Urinary bladder (tissue), 3 donors: ENCODE measurements at regions not wholly inside any gene's neighbourhood (a gene's known extent, or its start where the extent isn't known, plus 50 kb on each side); places are given as distances from the start of the nearest gene placed in this dataset.

Source experiments
- DNase-seq: peaks from one replicate; pipeline ENCODE4 v3.0.0-alpha.2; 2015; ENCODE audit errors: extremely low spot score
- H3K27ac ChIP-seq: one replicate; pipeline ENCODE4 v1.5.1; 2013; ENCODE audit warnings: low read depth, mild to moderate bottlenecking, moderate library complexity
- H3K36me3 ChIP-seq: one replicate; pipeline ENCODE4 v1.6.1; 2013; ENCODE audit warnings: mild to moderate bottlenecking, moderate library complexity; ENCODE audit not compliant: insufficient read depth
- H3K4me1 ChIP-seq: one replicate; pipeline ENCODE4 v1.6.1; 2013; ENCODE audit warnings: mild to moderate bottlenecking, moderate library complexity; ENCODE audit not compliant: insufficient read depth
- H3K4me3 ChIP-seq: one replicate; pipeline ENCODE4 v1.5.1; 2013; ENCODE audit warnings: low read depth, low read length
- WGBS: extraction: QIAGEN DNeasy Blood & Tissue Kit; methylation state at CpG from one replicate; pipeline ENCODE4 v1.1.7; 2013; 5-methylcytosine and 5-hydroxymethylcytosine counted together
- donor health status: healthy with polysubstance abuse.
- donor health status: healthy.

DNA sequence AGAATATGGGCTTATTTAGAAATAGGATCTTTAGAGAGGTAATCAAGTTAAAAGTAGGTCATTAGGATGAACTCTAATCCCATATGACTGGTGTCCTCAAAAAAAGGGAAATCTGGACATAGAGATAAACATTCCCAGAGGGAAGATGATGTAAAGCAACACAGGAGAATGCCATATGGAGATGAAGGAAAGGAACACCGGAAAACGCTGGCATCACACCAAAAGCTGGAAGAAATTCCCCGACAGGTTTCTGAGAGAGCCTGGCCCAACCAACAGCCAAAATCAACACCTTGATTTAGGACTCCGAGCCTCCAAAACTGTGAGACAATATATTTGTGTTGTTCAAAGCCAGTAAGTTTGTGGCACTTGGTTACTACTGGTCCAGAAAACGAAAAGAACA, 296.7 kb downstream of the DSEL start:
- Histone ChIP-seq H3K4me3 (no peak overlapping the region), H3K36me3 (no peaks in the 10 kb centered on the region), H3K4me1 (no peaks in the 10 kb centered on the region), H3K27ac (no peak overlapping the region)
- WGBS = 73% methylated on average over 5 of the region's 5 CpGs
- no peak for DNase-seq

DNA sequence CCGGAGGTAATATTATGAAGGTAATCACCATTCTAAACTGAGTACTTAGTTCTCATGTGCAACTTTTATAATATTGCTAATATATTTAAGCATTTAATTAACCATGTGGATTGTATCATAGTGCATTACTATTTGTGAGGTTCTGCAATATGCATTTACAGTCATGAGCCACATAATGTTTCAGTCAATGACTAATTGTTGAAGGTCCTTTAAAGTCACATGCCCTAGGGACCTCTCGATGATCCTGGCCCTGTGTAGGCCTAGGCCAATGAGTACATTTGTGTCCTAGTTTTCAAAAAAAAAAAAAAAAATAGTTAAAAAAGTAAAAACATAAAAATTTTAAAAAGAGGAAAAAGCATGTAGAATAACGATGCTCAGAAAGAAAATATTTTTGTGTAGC, 298.0 kb downstream of the DSEL start:
- Histone ChIP-seq H3K36me3 (no peaks in the 10 kb centered on the region), H3K27ac (no peak overlapping the region), H3K4me1 (no peaks in the 10 kb centered on the region), H3K4me3 (no peak overlapping the region)
- WGBS = 94% methylated on average over 3 of the region's 3 CpGs
- DNase-seq = no peak

DNA sequence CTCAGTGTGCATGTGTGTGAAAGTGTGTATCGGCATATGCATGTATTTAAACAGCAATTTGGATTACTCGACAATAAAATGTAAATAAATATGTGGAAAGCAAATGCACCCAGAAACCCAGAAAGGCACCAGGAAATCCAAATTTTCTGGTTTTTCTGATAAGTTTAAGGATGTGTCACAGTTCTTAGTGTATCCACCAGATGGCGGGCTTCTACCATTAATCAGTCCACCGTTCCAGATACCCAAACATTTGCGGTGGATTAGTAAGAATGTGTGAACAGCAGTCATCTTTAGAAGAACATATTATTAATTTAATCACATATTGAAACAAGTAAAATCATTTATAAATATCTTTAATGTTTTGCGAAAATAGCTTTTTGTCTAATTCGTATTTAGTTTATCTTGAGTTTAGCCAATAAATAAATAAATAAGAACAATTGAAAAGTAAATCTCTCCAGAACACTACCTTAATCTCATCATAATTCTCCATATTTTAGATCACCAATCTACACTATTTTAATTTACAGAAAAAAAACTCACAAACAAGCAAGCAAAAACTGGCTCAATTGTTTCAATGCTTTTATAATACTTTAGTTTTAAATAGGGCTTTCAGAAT, 298.9 kb downstream of the DSEL start:
- 3% methylated on average over 7 of the region's 7 CpGs for WGBS

DNA sequence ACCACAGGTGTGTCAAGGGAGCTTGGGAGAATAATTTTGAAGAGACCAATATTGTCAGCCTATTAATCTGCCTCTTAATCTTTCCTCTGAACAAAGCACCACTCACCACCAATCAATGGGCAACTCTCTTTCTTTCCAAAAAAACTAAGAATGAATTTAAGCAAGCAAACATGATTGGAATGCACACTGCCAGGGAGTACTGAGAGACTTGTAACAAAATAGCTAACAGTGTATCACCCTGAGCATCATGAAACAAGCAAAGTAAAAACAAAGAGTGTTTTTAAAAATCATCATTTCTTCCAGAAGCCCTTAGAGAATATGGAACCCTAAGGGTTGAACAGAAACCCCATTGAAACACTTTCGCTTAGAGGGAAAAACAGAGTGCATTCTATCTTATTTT, 299.7 kb downstream of the DSEL start:
- H3K4me3 ChIP-seq = no peak overlapping the region
- H3K4me1 ChIP-seq = no peaks in the 10 kb centered on the region
- WGBS = 88% methylated on average over 1 of the region's 1 CpG
- no peak overlapping the region for H3K27ac ChIP-seq
- no peaks in the 10 kb centered on the region for H3K36me3 ChIP-seq
- DNase-seq = no peak

More for the DNA sequence above, 298.9 kb downstream of the DSEL start:
- DNase-seq = no peak
- no peaks in the 10 kb centered on the region for H3K4me1 ChIP-seq
- H3K27ac ChIP-seq = no peak overlapping the region
- no peaks in the 10 kb centered on the region for H3K36me3 ChIP-seq
- H3K4me3 ChIP-seq = no peak overlapping the region

DNA sequence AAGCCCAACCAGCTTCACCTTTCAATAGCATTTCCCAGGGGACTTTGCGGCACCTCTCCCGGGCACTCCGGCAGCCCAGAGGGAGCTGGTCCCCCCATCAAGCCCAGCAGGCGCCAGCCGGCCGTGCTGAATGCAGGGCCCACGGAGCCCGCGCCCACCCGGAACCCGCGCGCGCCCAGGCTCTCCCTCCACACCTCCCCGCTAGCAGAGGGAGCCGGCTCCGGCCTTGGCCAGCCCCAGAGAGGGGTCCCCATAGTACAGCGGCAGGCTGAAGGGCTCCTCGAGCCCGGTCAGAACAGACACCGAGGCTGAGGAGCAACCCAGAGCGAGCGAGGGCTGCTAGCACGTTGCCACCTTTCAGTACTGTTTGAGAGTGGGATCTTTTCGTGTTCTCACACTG, 300.8 kb downstream of the DSEL start:
- DNase-seq = no peak
- 92% methylated on average over 25 of the region's 25 CpGs for WGBS
- H3K36me3 ChIP-seq = no peaks in the 10 kb centered on the region

DNA sequence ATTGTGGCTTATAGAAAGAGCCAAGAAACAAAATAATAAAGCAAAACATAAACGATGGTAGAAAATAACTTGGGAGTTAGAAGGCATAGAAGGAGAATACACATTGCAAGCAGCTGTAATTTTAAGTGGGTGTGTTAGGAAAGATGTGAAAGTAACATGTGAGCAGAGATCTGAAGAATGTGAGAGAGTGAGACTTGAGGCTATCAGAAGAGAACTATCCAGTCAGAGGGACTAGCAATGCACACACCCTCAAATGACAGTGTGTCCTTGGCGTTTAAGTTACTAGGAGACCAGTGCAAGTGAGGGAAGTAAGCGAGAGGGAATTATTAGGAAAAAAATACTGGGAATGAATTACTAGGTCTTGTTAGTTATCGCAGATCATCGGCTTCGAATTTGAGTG, 304.9 kb downstream of the DSEL start:
- DNase-seq = no peak
- WGBS = 78% methylated on average over 6 of the region's 6 CpGs
- Histone ChIP-seq H3K4me1 (no peaks in the 10 kb centered on the region), H3K27ac (no peak overlapping the region), H3K4me3 (no peak overlapping the region), H3K36me3 (no peaks in the 10 kb centered on the region)

More for the DNA sequence above, 300.8 kb downstream of the DSEL start:
- no peak overlapping the region for H3K27ac ChIP-seq
- H3K4me3 ChIP-seq = no peak overlapping the region
- no peaks in the 10 kb centered on the region for H3K4me1 ChIP-seq

DNA sequence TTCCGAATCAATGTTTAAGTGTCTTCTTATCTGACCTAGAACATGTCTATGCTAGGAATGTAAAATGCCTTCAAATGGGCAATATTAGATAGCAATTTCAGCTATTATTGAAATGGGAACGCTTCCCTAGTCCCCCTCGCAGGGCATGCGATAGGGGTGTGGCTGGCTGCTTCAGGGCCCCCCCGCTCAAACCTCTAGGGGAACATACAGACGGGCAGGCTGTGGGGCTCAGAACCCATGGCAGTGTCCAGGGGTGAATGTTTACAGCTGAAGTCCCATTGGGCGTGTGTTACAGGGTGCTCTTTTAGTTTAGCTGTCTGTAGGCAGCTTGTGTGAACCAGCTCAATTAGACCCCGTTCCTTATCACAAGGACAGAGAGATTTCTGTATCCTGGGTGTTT, 315.9 kb downstream of the DSEL start:
- Histone ChIP-seq H3K27ac (no peak overlapping the region), H3K36me3 (no peaks in the 10 kb centered on the region), H3K4me3 (no peak overlapping the region), H3K4me1 (no peaks in the 10 kb centered on the region)
- WGBS = 70% methylated on average over 8 of the region's 8 CpGs
- DNase-seq = no peak

DNA sequence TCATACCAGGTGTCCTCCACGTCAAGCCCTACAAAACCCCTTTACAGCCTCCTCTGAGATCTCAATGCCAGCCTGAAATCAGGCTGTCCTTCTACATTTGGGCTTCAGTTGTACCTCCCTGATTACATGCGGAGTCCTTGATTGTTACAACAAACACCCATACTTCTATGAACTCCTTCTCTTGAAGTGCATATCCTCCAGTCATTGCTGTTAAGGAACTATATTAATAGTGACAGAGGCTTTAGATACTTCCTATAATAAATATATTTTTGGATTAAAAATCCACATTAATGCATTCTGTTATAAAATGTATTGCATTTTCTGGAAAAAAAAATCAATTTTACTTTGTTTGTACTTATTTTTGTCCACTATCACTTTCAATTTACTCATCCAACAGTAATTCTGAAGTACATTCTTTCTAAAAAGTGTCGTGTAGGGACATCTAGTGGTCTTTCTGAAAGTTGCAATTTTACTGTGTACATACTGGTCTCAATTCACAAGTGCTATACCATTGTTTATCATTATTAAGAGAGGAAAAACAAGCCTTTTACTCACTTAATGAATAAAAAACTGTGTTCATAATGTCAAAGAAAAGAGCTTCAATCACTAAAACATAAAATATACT, 316.4 kb downstream of the DSEL start:
- WGBS = 42% methylated on average over 3 of the region's 3 CpGs
- Histone ChIP-seq H3K27ac (no peak overlapping the region), H3K4me1 (no peaks in the 10 kb centered on the region), H3K36me3 (no peaks in the 10 kb centered on the region), H3K4me3 (no peak overlapping the region)
- peak; percentile 29 for DNase-seq

DNA sequence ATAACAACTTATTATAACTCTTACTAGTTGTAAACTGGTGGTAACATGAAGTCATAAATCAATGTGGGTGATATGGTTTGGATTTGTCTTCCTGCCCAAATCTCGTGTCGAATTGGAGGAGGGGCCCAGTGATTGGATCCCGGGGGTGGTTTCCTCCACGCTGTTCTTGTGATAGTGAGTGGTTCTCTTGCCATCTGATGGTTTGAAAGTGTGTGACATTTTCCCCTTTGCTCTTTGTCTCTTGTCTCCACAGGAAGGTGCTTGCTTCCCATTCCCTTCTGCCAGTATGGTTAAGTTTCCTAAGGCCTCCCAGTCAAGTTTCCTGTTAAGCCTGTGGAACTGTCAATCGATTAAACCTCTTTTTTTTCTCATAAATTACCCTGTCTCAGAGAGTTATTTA, 321.6 kb downstream of the DSEL start:
- Histone ChIP-seq H3K27ac (no peak overlapping the region), H3K36me3 (no peaks in the 10 kb centered on the region), H3K4me3 (no peak overlapping the region), H3K4me1 (no peaks in the 10 kb centered on the region)
- no peak for DNase-seq
- 64% methylated on average over 5 of the region's 5 CpGs for WGBS

DNA sequence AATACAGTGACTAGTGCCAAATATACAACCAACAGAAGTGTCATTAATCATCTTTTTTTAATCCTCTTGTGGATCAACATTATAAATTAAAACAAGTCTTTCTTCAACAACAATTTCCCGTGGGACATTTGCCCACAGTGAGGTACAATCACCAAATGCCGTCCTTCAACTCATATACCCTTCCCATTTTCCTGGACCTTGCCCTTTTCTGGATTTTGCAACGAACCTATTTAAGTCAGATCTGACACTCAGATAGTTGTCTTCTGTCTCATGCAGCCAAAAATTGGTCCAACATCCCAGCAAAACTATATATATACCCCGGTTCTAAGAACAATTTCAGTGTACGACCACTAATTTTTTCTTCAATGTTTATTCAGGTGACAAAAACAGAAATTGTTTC, 324.0 kb downstream of the DSEL start:
- 72% methylated on average over 5 of the region's 5 CpGs for WGBS
- H3K4me3 ChIP-seq = no peak overlapping the region
- H3K36me3 ChIP-seq = no peaks in the 10 kb centered on the region
- no peaks in the 10 kb centered on the region for H3K4me1 ChIP-seq
- DNase-seq = no peak
- no peak overlapping the region for H3K27ac ChIP-seq

DNA sequence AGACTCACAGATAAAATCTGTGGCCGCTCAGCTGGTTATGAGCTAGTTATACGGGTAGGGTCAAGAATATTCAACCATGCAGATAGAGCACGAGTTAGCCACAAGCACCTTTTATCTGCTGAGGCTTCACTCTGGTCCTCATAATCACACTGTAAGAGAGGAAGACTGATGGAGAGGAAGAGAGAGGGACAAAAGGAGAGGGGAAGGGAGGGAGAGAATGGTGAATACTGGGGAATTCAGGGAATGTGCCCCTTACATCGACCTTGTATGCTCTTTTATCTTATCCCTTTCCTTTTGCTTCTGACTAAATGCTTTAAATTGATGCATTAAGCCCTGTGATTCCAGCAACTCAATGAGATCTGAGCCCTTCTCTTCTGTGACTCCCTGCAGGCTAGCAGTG, 333.1 kb downstream of the DSEL start:
- H3K27ac ChIP-seq = no peak overlapping the region
- no peaks in the 10 kb centered on the region for H3K36me3 ChIP-seq
- DNase-seq = no peak
- H3K4me3 ChIP-seq = no peak overlapping the region
- H3K4me1 ChIP-seq = no peaks in the 10 kb centered on the region
- WGBS = 70% methylated on average over 4 of the region's 4 CpGs

DNA sequence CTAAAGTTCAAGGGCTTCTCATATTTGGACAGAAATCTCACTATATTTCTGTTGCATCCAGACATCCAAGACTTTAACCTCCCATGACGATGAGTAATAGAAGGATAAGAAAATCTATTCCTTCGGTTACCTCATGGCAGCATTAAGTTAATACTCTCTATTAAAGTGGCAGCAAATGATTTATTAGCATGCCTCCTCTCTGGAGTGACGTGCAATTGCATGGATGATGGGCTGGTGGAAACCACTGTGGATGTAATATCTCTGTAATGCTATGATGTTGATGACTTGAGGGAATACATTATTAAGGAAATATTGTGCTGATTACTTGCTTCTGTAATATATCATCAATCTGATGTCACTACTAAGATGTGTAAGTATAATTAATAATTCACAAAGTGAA, 336.8 kb downstream of the DSEL start:
- Histone ChIP-seq H3K4me1 (no peaks in the 10 kb centered on the region), H3K36me3 (no peaks in the 10 kb centered on the region), H3K4me3 (no peak overlapping the region), H3K27ac (no peak overlapping the region)
- 67% methylated on average over 3 of the region's 3 CpGs for WGBS
- no peak for DNase-seq

DNA sequence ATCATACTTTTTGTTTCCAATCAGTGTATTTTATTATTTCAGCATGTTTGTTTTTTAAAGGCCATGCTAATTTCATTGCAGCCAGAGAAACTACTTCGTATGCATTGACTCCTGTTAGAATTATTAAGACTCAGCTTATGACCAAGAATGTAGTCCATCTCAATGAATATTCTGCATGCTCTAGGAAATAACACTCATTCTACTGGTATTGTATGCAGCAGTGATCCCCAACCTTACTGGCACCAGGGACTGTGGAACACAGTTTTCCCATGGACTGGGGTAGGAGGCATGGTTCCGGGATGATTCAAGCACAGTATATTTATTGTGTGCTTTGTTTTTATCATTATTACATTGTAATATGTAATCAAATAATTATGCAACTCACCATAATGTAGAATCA, 356.9 kb downstream of the DSEL start:
- Histone ChIP-seq H3K4me3 (no peak overlapping the region), H3K4me1 (no peaks in the 10 kb centered on the region), H3K27ac (no peak overlapping the region), H3K36me3 (no peaks in the 10 kb centered on the region)
- WGBS = 88% methylated on average over 2 of the region's 2 CpGs
- DNase-seq = no peak

DNA sequence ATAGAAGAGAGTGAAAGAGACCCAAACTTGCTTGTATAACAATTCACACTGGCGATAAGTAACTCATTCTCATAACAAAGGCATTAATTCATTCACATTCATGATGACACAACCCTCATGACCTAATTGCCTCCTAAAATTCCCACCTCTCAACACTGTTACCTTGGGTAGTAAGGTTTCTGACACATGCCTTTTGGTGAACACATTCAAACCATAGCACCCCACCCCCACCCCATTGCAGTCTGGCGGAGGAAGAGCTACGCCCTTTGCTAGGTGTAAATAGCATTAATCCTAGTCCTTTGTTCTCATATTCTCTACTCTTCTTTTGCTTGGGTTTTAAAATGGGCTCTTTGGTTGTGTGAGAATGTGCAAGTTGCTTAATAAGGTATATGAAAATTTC, 361.5 kb downstream of the DSEL start:
- no peaks in the 10 kb centered on the region for H3K4me1 ChIP-seq
- no peak overlapping the region for H3K27ac ChIP-seq
- 93% methylated on average over 3 of the region's 3 CpGs for WGBS
- H3K4me3 ChIP-seq = no peak overlapping the region
- H3K36me3 ChIP-seq = no peaks in the 10 kb centered on the region
- no peak for DNase-seq

DNA sequence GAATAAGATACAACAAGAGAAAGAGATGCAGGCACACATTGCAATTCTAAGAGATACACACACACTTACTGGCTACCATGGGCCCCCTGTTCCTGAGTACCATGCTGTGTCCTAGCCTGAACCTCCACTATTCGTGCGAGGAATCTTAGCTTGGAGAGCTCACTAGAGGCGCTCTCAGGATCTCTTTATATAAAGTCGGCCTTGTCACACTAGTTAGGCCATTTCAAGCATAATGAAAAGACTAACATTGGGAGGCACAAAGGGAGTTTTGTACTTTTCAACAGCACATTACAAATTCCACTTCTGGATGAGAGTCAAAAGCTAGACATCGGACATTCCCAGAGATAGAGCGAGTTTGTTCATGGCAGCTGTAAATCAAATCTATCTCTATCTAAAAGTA, 365.2 kb downstream of the DSEL start:
- no peak for DNase-seq
- 87% methylated on average over 6 of the region's 6 CpGs for WGBS
- H3K36me3 ChIP-seq = no peaks in the 10 kb centered on the region

More for the DNA sequence above, 365.2 kb downstream of the DSEL start:
- Histone ChIP-seq H3K4me1 (no peaks in the 10 kb centered on the region), H3K4me3 (no peak overlapping the region), H3K27ac (no peak overlapping the region)
